Raji (cell line): ENCODE measurements at regions not wholly inside any gene's neighbourhood (a gene's known extent, or its start where the extent isn't known, plus 50 kb on each side); places are given as distances from the start of the nearest gene placed in this dataset.

Source experiments
- POLR2A ChIP-seq: IDR thresholded peaks from 2 replicates; pipeline ENCODE4 v1.6.1; 2011; ENCODE audit warnings: low read depth, low read length, control low read depth; ENCODE audit not compliant: insufficient read depth

DNA sequence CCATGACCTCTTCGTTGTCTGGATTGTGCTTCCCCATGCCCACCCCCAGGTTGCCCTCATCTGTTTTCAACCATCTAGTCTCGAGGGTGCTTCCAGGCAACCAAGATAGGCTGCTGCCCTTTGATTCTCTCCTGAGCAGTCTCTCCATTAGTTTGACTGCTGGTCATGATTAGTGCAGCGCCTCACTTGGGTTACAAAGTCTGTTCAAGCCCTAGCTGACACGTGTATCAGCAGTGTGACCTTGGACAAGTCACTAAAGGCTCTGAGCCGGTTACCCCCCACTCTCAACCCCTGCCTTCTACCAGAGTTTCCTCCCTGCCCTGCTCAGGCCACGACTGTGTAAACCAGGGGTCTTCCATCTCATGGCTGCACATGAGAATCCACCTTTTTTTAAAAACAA lies 185.3 kb upstream of the PWP1 start:
- no peak for TF ChIP-seq POLR2A

DNA sequence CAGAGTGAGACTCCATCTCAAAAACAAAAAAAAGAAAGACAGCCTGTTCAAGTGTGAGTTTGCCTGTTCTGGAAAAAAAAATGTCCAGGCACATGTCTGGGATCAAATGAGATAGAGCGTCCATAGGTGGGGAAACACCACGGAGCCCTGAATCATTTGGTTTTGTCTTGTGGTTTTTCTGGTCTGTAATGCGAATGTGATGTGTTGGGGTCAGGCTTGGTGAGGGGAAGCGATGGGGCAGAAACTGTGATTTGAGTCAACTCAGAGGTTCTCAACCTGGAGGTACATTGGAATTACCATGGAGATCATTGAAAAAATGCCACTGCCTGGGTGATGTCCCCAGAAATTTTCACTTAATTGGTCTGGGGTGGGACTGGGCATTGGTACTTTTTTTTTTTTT lies 183.9 kb upstream of the PWP1 start:
- no peak for TF ChIP-seq POLR2A

DNA sequence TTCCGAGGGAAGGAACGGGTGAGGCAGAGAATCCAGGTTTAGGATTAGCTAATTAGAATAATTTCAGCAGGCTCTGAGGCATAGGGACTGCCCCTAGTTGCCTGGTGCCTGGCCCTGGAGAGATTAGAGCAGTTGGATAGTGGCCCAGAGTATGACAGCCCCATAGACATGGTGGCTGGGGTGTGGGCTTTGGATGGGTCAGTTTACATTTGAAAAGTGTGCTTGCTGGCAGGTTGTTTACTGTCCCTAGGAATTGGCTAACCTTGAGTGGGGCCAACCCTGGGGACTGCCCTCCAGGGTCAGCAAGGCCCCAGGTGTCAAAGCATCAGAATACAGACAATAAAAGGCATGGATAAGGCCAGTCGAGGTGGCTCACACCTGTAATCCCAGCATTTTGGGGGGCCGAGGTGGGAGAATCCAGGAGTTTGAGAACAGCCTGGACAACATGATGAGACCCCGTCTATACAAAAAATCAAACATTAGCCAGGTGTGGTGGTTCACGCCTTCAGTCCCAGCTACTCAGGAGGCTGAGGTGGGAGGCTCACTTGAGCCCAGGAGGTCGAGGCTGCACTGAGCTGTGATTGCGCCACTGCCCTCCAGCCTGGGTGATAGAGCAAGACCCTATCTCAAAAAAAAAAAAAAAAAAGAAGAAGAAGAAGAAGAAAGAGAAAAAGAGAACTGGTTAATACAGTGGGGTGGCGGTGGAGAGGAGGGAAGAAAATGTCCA lies 182.3 kb upstream of the PWP1 start:
- TF ChIP-seq POLR2A, result no peak

DNA sequence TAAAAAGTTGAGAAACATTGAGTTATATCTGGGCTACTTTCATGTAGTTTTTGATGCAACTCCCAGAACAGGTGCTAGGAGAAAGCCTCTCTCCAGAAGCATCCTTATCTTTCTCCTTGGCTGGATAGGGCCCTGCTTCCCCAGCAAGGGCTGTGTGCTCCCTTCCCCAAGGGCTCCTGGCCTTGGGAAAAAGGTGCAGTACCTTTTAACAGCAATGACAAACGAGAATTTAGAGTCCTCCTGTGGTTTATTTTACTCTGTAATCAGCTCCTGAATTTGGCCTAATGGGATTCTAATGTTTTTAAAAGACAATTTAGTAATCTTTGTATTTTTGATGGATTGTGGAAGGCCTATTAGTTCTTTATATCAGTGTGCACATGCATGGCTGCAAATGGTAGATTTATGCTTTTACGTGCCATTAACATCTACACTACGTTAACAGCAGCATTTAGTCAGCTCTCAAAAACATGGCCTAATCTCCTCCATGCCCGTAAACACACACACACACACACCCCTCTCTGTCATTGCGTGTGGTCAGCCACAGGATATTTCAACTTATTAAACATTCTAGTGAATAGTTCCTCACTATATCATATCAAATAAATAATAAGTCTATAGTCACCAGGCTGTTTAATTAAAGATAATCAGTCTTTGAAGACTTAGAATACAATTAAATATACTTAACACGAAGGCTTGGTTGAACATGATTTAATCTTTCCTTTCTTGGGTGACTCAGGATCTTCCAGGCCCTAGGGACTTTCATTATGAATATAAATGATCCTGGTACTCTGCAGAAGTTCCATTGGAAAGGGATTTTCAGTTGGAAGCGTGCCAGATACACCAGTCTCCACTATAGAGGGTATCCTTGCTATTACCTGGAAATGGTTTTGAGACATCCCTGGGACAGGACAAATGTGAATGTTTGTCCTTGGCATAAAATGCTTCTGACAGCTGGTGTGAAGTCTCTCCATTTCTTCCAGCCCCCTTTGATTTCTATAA lies 181.4 kb upstream of the PWP1 start:
- no peak for TF ChIP-seq POLR2A

GRCh38 chr12:107509421-107509820 lies 176.2 kb upstream of the PWP1 start:
- TF ChIP-seq POLR2A, result no peak

- TF ChIP-seq POLR2A, result no peak
Observed at GRCh38 chr12:107510211-107510610, 175.4 kb upstream of the PWP1 start.

GRCh38 chr12:107511292-107511691 lies 174.3 kb upstream of the PWP1 start:
- TF ChIP-seq POLR2A, result no peak

DNA sequence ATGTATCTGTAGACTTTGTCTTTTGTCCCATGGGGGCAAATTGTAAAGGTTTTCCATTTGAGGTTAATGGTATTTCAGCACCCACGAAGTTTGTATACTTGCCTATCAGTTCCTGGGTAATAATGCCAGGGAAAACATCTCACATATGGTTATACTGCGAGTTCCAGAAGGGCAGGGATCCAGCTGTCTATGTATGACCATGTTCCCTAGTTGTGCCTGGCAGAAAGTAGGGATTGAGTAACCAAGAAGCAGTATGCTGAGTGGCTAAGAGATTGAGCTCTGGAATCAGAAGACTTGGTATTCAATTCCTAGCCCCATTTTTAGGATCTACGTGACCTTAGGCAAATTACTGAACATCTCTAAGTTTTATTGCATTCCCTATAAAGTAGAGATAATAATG lies 173.2 kb upstream of the PWP1 start:
- no peak for TF ChIP-seq POLR2A

DNA sequence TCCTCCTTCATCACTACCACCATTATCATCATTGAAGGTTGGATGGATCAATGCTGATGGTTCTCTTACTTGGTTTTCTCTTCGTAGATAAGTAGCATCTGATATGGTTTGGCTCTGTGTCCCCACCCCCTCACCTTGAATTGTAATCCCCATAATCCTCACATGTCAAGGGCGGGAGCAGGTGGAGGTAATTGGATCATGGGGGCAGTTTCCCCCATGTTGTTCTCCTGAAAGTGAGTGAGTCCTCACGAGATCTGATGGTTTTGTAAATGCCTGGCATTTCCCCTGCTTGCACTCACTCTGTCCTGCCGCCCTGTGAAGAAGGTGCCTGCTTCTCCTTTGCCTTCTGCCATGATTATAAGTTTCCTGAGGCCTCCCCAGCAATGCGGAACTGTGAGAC lies 172.4 kb upstream of the PWP1 start:
- no peak for TF ChIP-seq POLR2A

DNA sequence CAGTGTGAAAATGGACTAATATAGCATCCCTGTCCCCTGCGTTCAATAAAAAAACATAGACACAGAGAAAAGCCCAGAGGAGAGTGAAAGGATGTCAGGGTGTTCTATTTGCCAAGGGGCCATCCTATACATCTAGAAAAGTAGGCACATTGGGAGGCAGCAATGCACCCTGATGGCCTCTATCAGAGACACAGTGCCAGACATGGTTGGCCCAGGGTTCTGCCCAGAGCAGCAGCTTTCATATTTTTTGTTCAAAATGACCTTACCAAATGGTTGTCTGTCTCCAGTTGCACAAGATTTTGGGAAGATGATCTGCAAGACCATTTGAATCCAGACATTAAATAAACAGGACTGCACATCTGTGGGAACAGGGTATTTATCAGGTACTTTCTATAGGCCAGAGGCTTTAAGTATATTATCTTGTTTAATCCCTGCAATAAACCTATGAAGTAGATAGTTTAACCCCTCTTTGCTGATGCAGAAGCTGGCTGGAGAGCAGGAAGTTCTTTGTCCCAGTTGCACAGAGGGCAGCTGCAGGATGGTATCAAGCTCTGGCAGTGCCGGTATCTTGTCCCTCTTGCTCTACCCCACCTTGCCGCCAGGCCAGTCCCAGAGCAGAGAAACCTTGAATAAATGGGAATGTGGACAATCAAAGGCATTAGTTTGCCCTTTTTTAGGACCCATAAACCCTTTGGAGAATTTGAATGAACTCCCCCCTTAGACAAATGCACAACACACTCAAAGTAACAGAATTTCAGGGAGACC lies 171.8 kb upstream of the PWP1 start:
- TF ChIP-seq POLR2A, result no peak

DNA sequence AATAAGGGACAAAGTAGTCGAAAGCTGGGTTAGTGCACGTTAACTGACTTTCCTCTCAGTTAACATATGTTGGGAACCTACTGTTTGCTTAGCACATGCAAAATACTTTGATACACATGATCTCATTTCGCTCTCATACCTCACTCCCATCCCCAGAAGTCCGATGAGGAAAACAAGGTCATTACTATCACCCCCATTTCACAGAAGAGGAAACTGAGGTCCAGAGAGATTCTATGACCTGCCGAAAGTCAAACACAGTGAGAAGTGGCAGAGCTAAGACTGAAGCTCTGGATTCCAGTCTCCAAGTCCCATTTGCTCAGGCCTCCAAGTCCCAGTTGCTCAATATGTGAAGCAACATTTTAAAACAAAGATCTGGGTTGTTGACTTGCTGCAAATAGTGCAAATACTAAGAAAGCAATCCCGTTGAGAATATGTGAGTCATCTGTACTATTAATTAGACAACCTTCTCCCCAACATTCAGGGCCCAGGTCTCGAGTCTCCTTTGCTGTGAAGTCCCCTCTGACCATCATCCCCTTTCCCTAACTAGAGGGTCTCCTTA lies 170.6 kb upstream of the PWP1 start:
- TF ChIP-seq POLR2A, result no peak

DNA sequence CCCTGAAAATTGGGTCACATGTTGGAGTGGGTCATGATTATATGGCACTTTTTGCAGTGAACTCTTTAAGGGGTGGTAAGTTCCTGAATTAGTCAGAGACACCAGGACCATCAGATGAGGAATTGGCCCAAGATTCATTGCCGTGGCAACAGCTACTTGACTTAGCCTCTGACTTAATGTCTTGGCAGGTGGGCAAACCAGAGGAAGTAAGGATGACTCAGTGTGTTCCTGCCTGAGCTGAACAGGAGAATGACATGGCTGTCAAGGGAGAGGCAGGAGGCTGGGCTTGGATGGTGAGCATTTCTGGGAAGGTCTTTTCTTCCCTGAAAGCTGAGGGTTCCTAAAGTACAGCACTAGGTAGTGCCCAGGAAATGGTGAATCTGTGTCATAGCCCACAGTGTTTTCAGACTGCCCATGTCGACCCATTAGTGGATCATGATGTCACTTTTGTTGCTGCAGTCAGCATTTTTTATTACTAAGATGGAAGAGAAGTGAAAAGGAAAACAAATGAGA lies 170.1 kb upstream of the PWP1 start:
- no peak for TF ChIP-seq POLR2A

DNA sequence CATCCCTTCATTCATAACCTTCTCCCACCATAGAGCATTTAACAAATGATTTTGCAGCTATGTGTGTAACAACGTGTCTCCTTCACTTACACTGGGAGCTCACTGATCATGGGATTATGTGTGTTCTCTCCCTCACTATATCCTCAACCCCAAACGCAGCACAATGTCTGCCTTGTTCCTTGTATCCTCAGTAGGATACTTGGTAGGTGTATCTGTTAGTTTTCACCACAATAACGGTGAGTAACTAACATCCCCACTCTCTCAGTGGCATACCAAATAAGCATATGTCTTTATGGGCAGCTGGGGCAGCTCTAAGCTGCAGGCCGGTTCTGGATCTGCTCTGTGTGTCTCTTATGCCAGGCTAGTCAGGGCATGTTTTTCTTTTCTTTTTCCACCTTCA lies 166.7 kb upstream of the PWP1 start:
- no peak for TF ChIP-seq POLR2A

DNA sequence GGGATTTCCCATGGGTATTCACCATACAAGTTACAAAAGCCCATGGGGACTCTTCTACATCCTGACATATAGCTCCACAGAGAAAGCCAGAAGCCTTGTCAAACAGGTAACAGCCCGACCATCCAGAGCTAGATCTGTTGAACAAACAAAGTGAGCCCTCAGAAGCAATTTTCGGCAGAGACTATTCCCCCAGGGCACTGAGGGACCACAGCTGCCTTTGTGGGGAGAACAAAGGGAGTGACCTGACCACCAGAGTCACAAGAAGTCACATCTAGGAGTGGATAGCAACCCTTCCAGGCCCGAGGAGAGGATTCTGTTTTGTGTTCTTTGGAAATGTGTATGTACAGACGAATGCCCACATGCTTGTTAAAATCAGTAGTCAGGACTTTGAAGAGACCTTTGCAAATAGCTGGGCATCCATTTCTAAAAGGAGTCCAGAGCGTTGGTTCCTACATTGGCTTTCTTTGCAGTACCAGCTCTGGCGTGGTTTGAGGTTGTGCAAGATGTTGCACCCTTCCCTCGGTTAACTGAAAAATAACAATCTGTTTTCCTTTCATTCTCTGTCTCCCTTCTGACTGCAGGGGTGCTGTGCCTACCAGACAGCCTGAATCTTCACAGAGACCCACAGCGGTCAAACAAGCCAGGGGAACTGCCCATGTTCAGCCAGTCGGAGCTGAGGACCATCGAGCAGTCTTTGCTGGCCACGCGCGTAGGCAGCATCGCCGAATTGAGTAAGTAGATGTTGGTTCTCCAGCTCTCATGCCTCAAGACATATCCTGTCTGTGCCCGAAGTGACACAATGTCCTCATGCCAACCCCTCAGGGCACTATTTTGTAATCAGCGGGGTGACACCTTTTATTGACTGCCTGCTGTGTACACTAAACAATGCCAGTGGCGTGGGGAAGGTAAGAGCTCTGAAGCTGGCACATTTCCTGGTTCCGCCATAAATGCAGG lies 165.4 kb upstream of the PWP1 start:
- TF ChIP-seq POLR2A, result no peak
